Neutrophil (primary cell): ENCODE measurements at regions not wholly inside any gene's neighbourhood (a gene's known extent, or its start where the extent isn't known, plus 50 kb on each side); places are given as distances from the start of the nearest gene placed in this dataset.

ENCODE experiments used
- H3K27ac ChIP-seq: fragments of 200-600 bp; sonication (generic); 2 replicates; pipeline ENCODE4 v1.5.1; 2016; ENCODE audit warnings: mild to moderate bottlenecking, moderate library complexity
- H3K27me3 ChIP-seq: fragments of 200-600 bp; sonication (generic); 2 replicates; pipeline ENCODE4 v1.6.0; 2016; ENCODE audit warnings: mild to moderate bottlenecking
- H3K36me3 ChIP-seq: fragments of 200-600 bp; sonication (generic); 2 replicates; pipeline ENCODE4 v1.5.1; 2017
- H3K4me1 ChIP-seq, 2 experiments: fragments of 200-600 bp in 1 of 2; sonication (generic) in 1 of 2; 1 replicate in 1 of 2; 2 replicates in 1 of 2; pipeline versions ENCODE4 v1.5.1 to v1.6.1; 2013 to 2016; ENCODE audit warnings: low read depth in 1 of 2, low read length in 1 of 2, mild to moderate bottlenecking in 1 of 2, moderate library complexity in 1 of 2; ENCODE audit not compliant: control insufficient read depth in 1 of 2, insufficient read depth in 1 of 2
- H3K4me3 ChIP-seq, 2 experiments: fragments of 200-600 bp in 1 of 2; sonication (generic) in 1 of 2; 1 replicate in 1 of 2; 2 replicates in 1 of 2; pipeline ENCODE4 v1.5.1; 2013 to 2016; ENCODE audit warnings: low read depth in 1 of 2, low read length in 1 of 2, mild to moderate bottlenecking in 1 of 2, moderate library complexity in 1 of 2
- H3K9me3 ChIP-seq: fragments of 200-600 bp; sonication (generic); 2 replicates; pipeline ENCODE4 v1.5.1; 2016
- TF ChIP-seq, protein P1 (sequence below): fragments of 200-600 bp; sonication (generic); IDR thresholded peaks from 2 replicates; pipeline ENCODE4 v1.5.1; 2016; ENCODE audit warnings: antibody characterized with exemption

GRCh38 chr16:48471435-48471834 lies 86.2 kb upstream of the SIAH1 start:
- Histone ChIP-seq H3K36me3 (no peaks in the 10 kb centered on the region), H3K27me3 (no peaks in the 10 kb centered on the region), H3K4me3 (no peak overlapping the region), H3K27ac (no peak overlapping the region), H3K9me3 (no peaks in the 10 kb centered on the region), H3K4me1 (no peaks in the 10 kb centered on the region)
- TF ChIP-seq, protein P1, sequence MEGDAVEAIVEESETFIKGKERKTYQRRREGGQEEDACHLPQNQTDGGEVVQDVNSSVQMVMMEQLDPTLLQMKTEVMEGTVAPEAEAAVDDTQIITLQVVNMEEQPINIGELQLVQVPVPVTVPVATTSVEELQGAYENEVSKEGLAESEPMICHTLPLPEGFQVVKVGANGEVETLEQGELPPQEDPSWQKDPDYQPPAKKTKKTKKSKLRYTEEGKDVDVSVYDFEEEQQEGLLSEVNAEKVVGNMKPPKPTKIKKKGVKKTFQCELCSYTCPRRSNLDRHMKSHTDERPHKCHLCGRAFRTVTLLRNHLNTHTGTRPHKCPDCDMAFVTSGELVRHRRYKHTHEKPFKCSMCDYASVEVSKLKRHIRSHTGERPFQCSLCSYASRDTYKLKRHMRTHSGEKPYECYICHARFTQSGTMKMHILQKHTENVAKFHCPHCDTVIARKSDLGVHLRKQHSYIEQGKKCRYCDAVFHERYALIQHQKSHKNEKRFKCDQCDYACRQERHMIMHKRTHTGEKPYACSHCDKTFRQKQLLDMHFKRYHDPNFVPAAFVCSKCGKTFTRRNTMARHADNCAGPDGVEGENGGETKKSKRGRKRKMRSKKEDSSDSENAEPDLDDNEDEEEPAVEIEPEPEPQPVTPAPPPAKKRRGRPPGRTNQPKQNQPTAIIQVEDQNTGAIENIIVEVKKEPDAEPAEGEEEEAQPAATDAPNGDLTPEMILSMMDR: no peak

- no peaks in the 10 kb centered on the region for H3K4me1 ChIP-seq
- no peaks in the 10 kb centered on the region for H3K36me3 ChIP-seq
- no peak overlapping the region for H3K4me3 ChIP-seq
- no peaks in the 10 kb centered on the region for H3K9me3 ChIP-seq
- TF ChIP-seq, protein P1: no peak
- H3K27ac ChIP-seq: no peak overlapping the region
- peaks cover 11% of the 10 kb centered on the region for H3K27me3 ChIP-seq
These were observed 77.0 kb upstream of the SIAH1 start for GRCh38 chr16:48462106-48462740.

DNA sequence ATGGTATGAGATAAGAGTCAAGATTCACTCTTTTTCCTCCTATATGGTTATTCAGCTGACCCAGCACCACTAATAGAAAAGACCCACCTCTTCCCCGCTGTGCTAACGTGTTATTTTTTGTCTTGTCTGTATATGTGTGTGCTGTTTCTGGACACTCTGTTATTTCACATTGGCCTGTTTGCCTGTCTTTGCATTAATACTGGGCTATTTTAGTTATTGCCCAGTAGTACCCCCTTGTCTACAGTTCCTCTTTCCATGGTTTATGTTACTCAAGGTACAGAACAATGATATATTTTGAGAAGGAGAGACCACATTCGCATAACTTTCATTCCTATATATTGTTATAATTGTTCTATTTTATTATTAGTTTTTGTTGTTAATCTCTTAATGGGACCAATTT lies 74.0 kb upstream of the SIAH1 start:
- Histone ChIP-seq H3K4me3 (no peak overlapping the region), H3K9me3 (no peaks in the 10 kb centered on the region), H3K27ac (no peak overlapping the region), H3K27me3 (peaks cover 11% of the 10 kb centered on the region), H3K4me1 (peaks cover 10 to 11% of the 10 kb centered on the region in 2 experiments), H3K36me3 (no peaks in the 10 kb centered on the region)
- TF ChIP-seq, protein P1: no peak

DNA sequence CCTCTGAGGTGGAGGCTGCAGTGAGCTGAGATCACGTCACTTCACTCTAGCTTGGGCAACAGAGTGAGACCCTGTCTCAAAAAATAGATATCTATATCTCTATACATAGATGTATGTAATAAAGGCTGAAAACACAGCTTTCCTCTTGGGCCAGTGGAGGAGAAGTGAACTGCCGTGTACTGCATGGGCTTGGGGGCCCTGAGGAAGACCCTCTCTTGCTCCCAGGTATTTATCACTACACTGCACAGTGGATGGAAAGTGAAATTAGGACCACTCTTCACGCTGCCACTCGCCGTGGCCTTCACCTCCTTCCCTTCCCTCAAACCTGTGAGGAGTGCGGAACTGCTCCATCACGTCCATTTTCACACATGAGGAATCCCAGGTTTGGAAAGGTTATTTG lies 68.8 kb upstream of the SIAH1 start:
- TF ChIP-seq, protein P1: no peak
- Histone ChIP-seq H3K36me3 (no peaks in the 10 kb centered on the region), H3K9me3 (no peaks in the 10 kb centered on the region), H3K4me3 (no peak overlapping the region), H3K4me1 (peaks cover 10 to 11% of the 10 kb centered on the region in 2 experiments), H3K27me3 (no peaks in the 10 kb centered on the region), H3K27ac (no peak overlapping the region)

- H3K4me3 ChIP-seq: no peak overlapping the region
- no peaks in the 10 kb centered on the region for H3K27me3 ChIP-seq
- no peak overlapping the region for H3K27ac ChIP-seq
- H3K9me3 ChIP-seq: no peaks in the 10 kb centered on the region
- H3K4me1 ChIP-seq: peaks cover 10 to 11% of the 10 kb centered on the region in 2 experiments
- TF ChIP-seq, protein P1: no peak
- H3K36me3 ChIP-seq: no peaks in the 10 kb centered on the region
These were observed 68.0 kb upstream of the SIAH1 start for GRCh38 chr16:48452991-48453760.
